IMR-90 (cell line): ENCODE measurements at regions not wholly inside any gene's neighbourhood (a gene's known extent, or its start where the extent isn't known, plus 50 kb on each side); places are given as distances from the start of the nearest gene placed in this dataset.

Source experiments
- ATAC-seq: fragments of 200-7000 bp; cut with Tn5 transposase; 2 replicates; pipeline ENCODE4 v1.9.1; 2020; ENCODE audit warnings: low read depth, mild to moderate bottlenecking, moderate library complexity
- BruUV-seq: library from RNA; stranded (reverse); fragments of 400-500 nt; replicated peaks from 2 replicates; lab custom pipeline; 2021; lab: Mats Ljungman, UMichigan
- CTCF ChIA-PET: fragments of 300-600 bp; formaldehyde crosslinking; extraction: SDS; loops from one replicate; lab custom pipeline; 2021; ENCODE audit warnings: antibody characterized with exemption; lab: Yijun Ruan, JAX
- POLR2A ChIA-PET: fragments of 300-600 bp; sonication (Branson Sonifier 250); formaldehyde crosslinking; loops from one replicate; lab custom pipeline; 2022; ENCODE audit warnings: antibody characterized with exemption; ENCODE audit not compliant: unreplicated experiment; lab: Charles Lee
- DNase-seq: peaks from one replicate; pipeline ENCODE4 v3.0.0; 2013
- H2AFZ ChIP-seq: replicated peaks from 2 replicates; pipeline ENCODE3; 2013; ENCODE audit warnings: low read length, mild to moderate bottlenecking; ENCODE audit not compliant: poor library complexity
- H2AK5ac ChIP-seq: 2 replicates; pipeline ENCODE4 v1.6.1; 2013; ENCODE audit warnings: low read depth, low read length, inconsistent platforms
- H2AK9ac ChIP-seq: replicated peaks from 2 replicates; pipeline ENCODE3; 2013; ENCODE audit warnings: mild to moderate bottlenecking, low read depth, low read length, moderate library complexity; ENCODE audit not compliant: poor library complexity
- H2BK120ac ChIP-seq: 2 replicates; pipeline ENCODE4 v1.6.1; 2013; ENCODE audit warnings: low read depth, low read length, inconsistent platforms
- H2BK15ac ChIP-seq: 3 replicates; pipeline ENCODE4 v1.6.1; 2013; ENCODE audit warnings: low read depth, low read length, inconsistent platforms
- H2BK20ac ChIP-seq: 2 replicates; pipeline ENCODE4 v1.6.1; 2013; ENCODE audit warnings: low read depth, mild to moderate bottlenecking, inconsistent platforms, low read length, moderate library complexity
- H2BK5ac ChIP-seq: 2 replicates; pipeline ENCODE4 v1.6.1; 2013; ENCODE audit warnings: mild to moderate bottlenecking, low read depth, low read length, inconsistent platforms; ENCODE audit not compliant: poor library complexity, severe bottlenecking
- H3K14ac ChIP-seq: replicated peaks from 2 replicates; pipeline ENCODE4 v1.6.1; 2013; ENCODE audit warnings: low read depth, low read length, inconsistent platforms
- H3K18ac ChIP-seq: 2 replicates; pipeline ENCODE4 v1.6.1; 2013; ENCODE audit warnings: low read depth, low read length, control low read depth
- H3K23ac ChIP-seq: 2 replicates; pipeline ENCODE4 v1.6.1; 2013; ENCODE audit warnings: low read depth, low read length, inconsistent platforms
- H3K27ac ChIP-seq: 2 replicates; pipeline ENCODE4 v1.5.1; 2013; ENCODE audit warnings: mild to moderate bottlenecking, control low read depth, low read length; ENCODE audit not compliant: insufficient read depth
- H3K27me3 ChIP-seq: 2 replicates; pipeline ENCODE4 v1.6.1; 2013; ENCODE audit warnings: low read length; ENCODE audit not compliant: control insufficient read depth, insufficient read depth
- H3K36me3 ChIP-seq: 2 replicates; pipeline ENCODE4 v1.6.1; 2013; ENCODE audit warnings: low read length, mixed read lengths; ENCODE audit not compliant: control insufficient read depth, insufficient read depth
- H3K4ac ChIP-seq: 2 replicates; pipeline ENCODE4 v1.6.1; 2013; ENCODE audit warnings: low read depth, low read length, inconsistent platforms
- H3K4me1 ChIP-seq: 2 replicates; pipeline ENCODE4 v1.6.1; 2013; ENCODE audit warnings: low read length, mixed read lengths; ENCODE audit not compliant: control insufficient read depth, insufficient read depth
- H3K4me2 ChIP-seq: 2 replicates; pipeline ENCODE4 v1.6.1; 2013; ENCODE audit warnings: low read depth, mild to moderate bottlenecking, control low read depth, low read length, moderate library complexity
- H3K4me3 ChIP-seq: 2 replicates; pipeline ENCODE4 v1.5.1; 2013; ENCODE audit warnings: low read depth, mild to moderate bottlenecking, control low read depth, low read length, moderate library complexity; ENCODE audit not compliant: insufficient read depth
- H3K56ac ChIP-seq: 2 replicates; pipeline ENCODE4 v1.6.1; 2013; ENCODE audit warnings: low read length, inconsistent platforms; ENCODE audit not compliant: insufficient read depth; ENCODE audit errors: extremely low read depth
- H3K79me1 ChIP-seq, 2 experiments: 2 replicates each; pipeline ENCODE4 v1.6.1; 2013; ENCODE audit warnings: low read length in 2 of 2, inconsistent platforms in 1 of 2, low read depth in 1 of 2
- H3K9ac ChIP-seq: 2 replicates; pipeline ENCODE4 v1.6.1; 2013; ENCODE audit warnings: low read depth, low read length, control low read depth
- H3K9me1 ChIP-seq: 2 replicates; pipeline ENCODE4 v1.6.1; 2013; ENCODE audit warnings: low read length, inconsistent platforms; ENCODE audit not compliant: insufficient read depth
- H3K9me3 ChIP-seq: 2 replicates; pipeline ENCODE4 v1.6.1; 2013; ENCODE audit warnings: low read length; ENCODE audit not compliant: control insufficient read depth, insufficient read depth
- H4K20me1 ChIP-seq: 2 replicates; pipeline ENCODE4 v1.6.1; 2013; ENCODE audit warnings: low read length, inconsistent platforms; ENCODE audit not compliant: insufficient read depth
- H4K5ac ChIP-seq: 2 replicates; pipeline ENCODE4 v1.6.1; 2013; ENCODE audit warnings: mild to moderate bottlenecking, low read depth, low read length, control low read depth
- H4K8ac ChIP-seq, 2 experiments: 2 replicates each; pipeline ENCODE4 v1.6.1; 2013; ENCODE audit warnings: low read depth in 2 of 2, low read length in 2 of 2, control low read depth in 1 of 2, inconsistent platforms in 1 of 2
- H4K91ac ChIP-seq: 2 replicates; pipeline ENCODE4 v1.6.1; 2013; ENCODE audit warnings: low read depth, low read length, inconsistent platforms; ENCODE audit not compliant: insufficient read depth
- BHLHE40 ChIP-seq: fragments of 150-350 bp; IDR thresholded peaks from 2 replicates; pipeline ENCODE4 v1.6.1; 2016; ENCODE audit warnings: mild to moderate bottlenecking, low read depth, low read length
- CEBPB ChIP-seq: IDR thresholded peaks from 2 replicates; pipeline ENCODE4 v1.6.1; 2012; ENCODE audit warnings: low read depth, low read length, improper control_type of control experiment
- CHD1 ChIP-seq: IDR thresholded peaks from 2 replicates; pipeline ENCODE4 v1.6.1; 2012; ENCODE audit warnings: low read depth, low read length, improper control_type of control experiment
- FOS ChIP-seq: fragments of 150-350 bp; IDR thresholded peaks from 2 replicates; pipeline ENCODE4 v1.6.1; 2016; ENCODE audit warnings: low read depth, low read length
- MAFK ChIP-seq: IDR thresholded peaks from 2 replicates; pipeline ENCODE4 v1.6.1; 2012; ENCODE audit warnings: low read depth, low read length, improper control_type of control experiment
- MAZ ChIP-seq: IDR thresholded peaks from 2 replicates; pipeline ENCODE4 v1.6.1; 2012; ENCODE audit warnings: low read depth, mild to moderate bottlenecking, low read length, improper control_type of control experiment, moderate library complexity, borderline replicate concordance
- MXI1 ChIP-seq: IDR thresholded peaks from 2 replicates; pipeline ENCODE4 v1.6.1; 2012; ENCODE audit warnings: low read depth, mild to moderate bottlenecking, low read length, moderate library complexity, borderline replicate concordance
- NFE2L2 ChIP-seq: fragments of 150-350 bp; IDR thresholded peaks from 2 replicates; pipeline ENCODE4 v1.6.1; 2016; ENCODE audit warnings: low read depth, mild to moderate bottlenecking, low read length
- RAD21 ChIP-seq: IDR thresholded peaks from 2 replicates; pipeline ENCODE4 v1.6.1; 2012; ENCODE audit warnings: low read length, improper control_type of control experiment
- RCOR1 ChIP-seq: IDR thresholded peaks from 2 replicates; pipeline ENCODE4 v1.6.1; 2012; ENCODE audit warnings: mild to moderate bottlenecking, low read length, improper control_type of control experiment; ENCODE audit not compliant: insufficient replicate concordance
- RFX5 ChIP-seq: IDR thresholded peaks from 2 replicates; pipeline ENCODE4 v1.8.0; 2012; ENCODE audit warnings: low read depth, mild to moderate bottlenecking, low read length, moderate library complexity
- SMC3 ChIP-seq: fragments of 150-350 bp; IDR thresholded peaks from 2 replicates; pipeline ENCODE4 v1.6.1; 2016; ENCODE audit warnings: low read depth, mild to moderate bottlenecking, antibody characterized with exemption, low read length, moderate library complexity
- WGBS, 2 experiments: methylation state at CpG; one replicate each; pipeline versions ENCODE4 v1.1.5 to v1.1.7; 2013; ENCODE audit warnings: missing lambda C conversion rate in 2 of 2; ENCODE audit not compliant: insufficient read length in 1 of 2; ENCODE audit errors: extremely low coverage in 2 of 2; 5-methylcytosine and 5-hydroxymethylcytosine counted together
- dilution Hi-C: fragments of 300-500 bp; cut with HindIII; formaldehyde crosslinking; loops from one replicate; pipeline ENCODE4 v1.14.3; 2018; ENCODE audit warnings: low sequenced_read_pairs; ENCODE audit not compliant: unreplicated experiment
- in situ Hi-C: fragments of 300-500 bp; cut with MboI; formaldehyde crosslinking; loops from 3 replicates; pipeline ENCODE4 v1.14.3; 2019; ENCODE audit warnings: low sequenced_read_pairs, inconsistent platforms, mixed read lengths
- intact Hi-C: fragments of 100-400 bp; cut with micrococcal nuclease; formaldehyde crosslinking; loops from 2 replicates; pipeline ENCODE4 v1.10.0; 2022
- TF ChIP-seq, protein P1 (sequence below): conservative IDR thresholded peaks from 2 replicates; pipeline ENCODE4 v1.5.1; 2012; ENCODE audit warnings: mild to moderate bottlenecking, low read depth, low read length, improper control_type of control experiment
- TF ChIP-seq, protein P2 (sequence below): fragments of 150-350 bp; IDR thresholded peaks from 2 replicates; pipeline ENCODE4 v1.6.1; 2017; ENCODE audit warnings: mild to moderate bottlenecking, antibody characterized with exemption, low read length, low read depth

DNA sequence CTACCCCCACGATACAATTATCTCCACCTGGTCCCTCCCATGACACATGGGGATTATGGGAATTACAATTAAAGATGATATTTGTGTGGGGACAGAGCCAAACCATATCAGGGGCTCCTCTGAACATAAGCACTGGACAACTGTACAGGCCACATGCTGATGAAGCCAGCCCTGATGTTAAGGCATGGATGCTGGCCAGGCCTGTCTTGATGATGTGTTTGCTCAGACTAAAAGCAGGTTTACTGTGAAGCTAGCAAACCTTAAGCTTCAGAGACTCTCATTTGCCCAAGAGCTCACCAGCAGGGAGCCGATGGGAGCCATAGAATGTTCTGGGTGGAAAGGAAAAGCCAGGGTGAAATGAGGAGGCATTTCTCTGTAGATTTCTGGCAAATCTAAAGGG, 135.3 kb upstream of the KCNK1 start:
- H3K79me1 ChIP-seq, result no peaks in the 10 kb centered on the region
- TF ChIP-seq, protein P1, sequence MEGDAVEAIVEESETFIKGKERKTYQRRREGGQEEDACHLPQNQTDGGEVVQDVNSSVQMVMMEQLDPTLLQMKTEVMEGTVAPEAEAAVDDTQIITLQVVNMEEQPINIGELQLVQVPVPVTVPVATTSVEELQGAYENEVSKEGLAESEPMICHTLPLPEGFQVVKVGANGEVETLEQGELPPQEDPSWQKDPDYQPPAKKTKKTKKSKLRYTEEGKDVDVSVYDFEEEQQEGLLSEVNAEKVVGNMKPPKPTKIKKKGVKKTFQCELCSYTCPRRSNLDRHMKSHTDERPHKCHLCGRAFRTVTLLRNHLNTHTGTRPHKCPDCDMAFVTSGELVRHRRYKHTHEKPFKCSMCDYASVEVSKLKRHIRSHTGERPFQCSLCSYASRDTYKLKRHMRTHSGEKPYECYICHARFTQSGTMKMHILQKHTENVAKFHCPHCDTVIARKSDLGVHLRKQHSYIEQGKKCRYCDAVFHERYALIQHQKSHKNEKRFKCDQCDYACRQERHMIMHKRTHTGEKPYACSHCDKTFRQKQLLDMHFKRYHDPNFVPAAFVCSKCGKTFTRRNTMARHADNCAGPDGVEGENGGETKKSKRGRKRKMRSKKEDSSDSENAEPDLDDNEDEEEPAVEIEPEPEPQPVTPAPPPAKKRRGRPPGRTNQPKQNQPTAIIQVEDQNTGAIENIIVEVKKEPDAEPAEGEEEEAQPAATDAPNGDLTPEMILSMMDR, result no peak
- TF ChIP-seq SMC3 (no peak), CEBPB (no peak), MXI1 (no peak), MAZ (no peak), MAFK (no peak), RCOR1 (no peak), FOS (no peak), NFE2L2 (no peak), RFX5 (no peak), RAD21 (no peak), CHD1 (no peak), BHLHE40 (no peak)
- TF ChIP-seq, protein P2, sequence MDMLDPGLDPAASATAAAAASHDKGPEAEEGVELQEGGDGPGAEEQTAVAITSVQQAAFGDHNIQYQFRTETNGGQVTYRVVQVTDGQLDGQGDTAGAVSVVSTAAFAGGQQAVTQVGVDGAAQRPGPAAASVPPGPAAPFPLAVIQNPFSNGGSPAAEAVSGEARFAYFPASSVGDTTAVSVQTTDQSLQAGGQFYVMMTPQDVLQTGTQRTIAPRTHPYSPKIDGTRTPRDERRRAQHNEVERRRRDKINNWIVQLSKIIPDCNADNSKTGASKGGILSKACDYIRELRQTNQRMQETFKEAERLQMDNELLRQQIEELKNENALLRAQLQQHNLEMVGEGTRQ, result no peak

More for the DNA sequence above, 135.3 kb upstream of the KCNK1 start:
- Histone ChIP-seq H3K18ac (no peak overlapping the region), H3K14ac (no peak overlapping the region), H3K9me1 (no peaks in the 10 kb centered on the region), H3K9ac (no peak overlapping the region), H3K4me2 (no peak overlapping the region), H3K23ac (no peak overlapping the region), H2BK120ac (no peak overlapping the region), H3K9me3 (peaks cover 12% of the 10 kb centered on the region), H2AK9ac (no peak overlapping the region), H3K4ac (no peak overlapping the region), H3K4me1 (no peaks in the 10 kb centered on the region), H2AFZ (no peak overlapping the region), H4K91ac (no peak overlapping the region), H2BK20ac (no peak overlapping the region), H3K27ac (no peak overlapping the region), H3K56ac (no peak overlapping the region), H3K4me3 (no peak overlapping the region), H3K36me3 (no peaks in the 10 kb centered on the region), H4K5ac (no peak overlapping the region), H4K8ac (no peak overlapping the region), H2BK15ac (no peak overlapping the region), H2BK5ac (no peak overlapping the region), H4K20me1 (no peaks in the 10 kb centered on the region), H3K27me3 (no peaks in the 10 kb centered on the region), H2AK5ac (no peak overlapping the region)
- WGBS, 2 experiments, result no CpG with 5 or more reads among the region's 2 CpGs
- POLR2A ChIA-PET, result no interaction called here
- dilution Hi-C loops, result no loop called here
- no peak for DNase-seq
- BruUV-seq, result no TSS peak
- CTCF ChIA-PET, result no interaction called here
- intact Hi-C loops, result no loop called here
- no peak for ATAC-seq
- in situ Hi-C loops, result no loop called here
